Neural progenitor cell (in vitro differentiated cells): ENCODE measurements at regions not wholly inside any gene's neighbourhood (a gene's known extent, or its start where the extent isn't known, plus 50 kb on each side); places are given as distances from the start of the nearest gene placed in this dataset.

Experiments
- DNase-seq: peaks from one replicate; pipeline ENCODE4 v3.0.0-alpha.2; 2016; ENCODE audit warnings: low spot score
- H2AFZ ChIP-seq: fragments of 200-600 bp; sonication (generic); replicated peaks from 2 replicates; pipeline ENCODE4 v1.6.1; 2016; ENCODE audit warnings: antibody characterized with exemption
- H3F3A ChIP-seq: fragments of 200-600 bp; sonication (generic); 2 replicates; pipeline ENCODE4 v1.6.1; 2016; ENCODE audit warnings: antibody characterized with exemption, low read depth
- H3K27ac ChIP-seq: fragments of 200-600 bp; sonication (generic); 2 replicates; pipeline ENCODE4 v1.5.1; 2016; ENCODE audit warnings: mild to moderate bottlenecking
- H3K27me3 ChIP-seq: fragments of 200-600 bp; sonication (generic); 2 replicates; pipeline ENCODE4 v1.6.1; 2016; ENCODE audit warnings: mild to moderate bottlenecking, moderate library complexity
- H3K36me3 ChIP-seq: fragments of 200-600 bp; sonication (generic); 2 replicates; pipeline ENCODE4 v1.5.1; 2016
- H3K4me1 ChIP-seq: fragments of 200-600 bp; sonication (generic); 2 replicates; pipeline ENCODE4 v1.6.1; 2016; ENCODE audit warnings: mixed run types
- H3K4me2 ChIP-seq: fragments of 200-600 bp; sonication (generic); 2 replicates; pipeline ENCODE4 v1.6.1; 2016
- H3K4me3 ChIP-seq: fragments of 200-600 bp; sonication (generic); 2 replicates; pipeline ENCODE4 v1.5.1; 2016
- H3K79me2 ChIP-seq: fragments of 200-600 bp; sonication (generic); 2 replicates; pipeline ENCODE4 v1.6.1; 2016; ENCODE audit warnings: low read depth
- H3K9ac ChIP-seq: fragments of 200-600 bp; sonication (generic); 2 replicates; pipeline ENCODE4 v1.6.1; 2016
- H3K9me3 ChIP-seq: fragments of 200-600 bp; sonication (generic); 2 replicates; pipeline ENCODE4 v1.5.1; 2016; ENCODE audit warnings: low read depth
- H4K20me1 ChIP-seq: fragments of 200-600 bp; sonication (generic); 2 replicates; pipeline ENCODE4 v1.6.1; 2016; ENCODE audit warnings: low read depth
- H3K27ac Mint-ChIP-seq: 3 replicates; pipeline ENCODE4 v1.8.0; 2021; ENCODE audit warnings: mixed read lengths
- H3K27me3 Mint-ChIP-seq: 2 replicates; pipeline ENCODE4 v1.8.0; 2022; ENCODE audit warnings: low read depth, mild to moderate bottlenecking, inconsistent platforms, moderate library complexity, mixed read lengths; ENCODE audit not compliant: insufficient read depth
- H3K36me3 Mint-ChIP-seq: 3 replicates; pipeline ENCODE4 v1.8.0; 2021; ENCODE audit warnings: mixed read lengths
- H3K4me1 Mint-ChIP-seq: 3 replicates; pipeline ENCODE4 v1.8.0; 2021; ENCODE audit warnings: mixed read lengths
- H3K4me3 Mint-ChIP-seq: 3 replicates; pipeline ENCODE4 v1.8.0; 2021; ENCODE audit warnings: mild to moderate bottlenecking, moderate library complexity, mixed read lengths
- H3K9me3 Mint-ChIP-seq: 3 replicates; pipeline ENCODE4 v1.8.0; 2020; ENCODE audit warnings: mixed read lengths
- CTCF ChIP-seq: fragments of 200-600 bp; sonication (generic); IDR thresholded peaks from 2 replicates; pipeline ENCODE4 v1.5.1; 2017; ENCODE audit warnings: antibody characterized with exemption, mild to moderate bottlenecking
- EZH2 ChIP-seq: fragments of 200-600 bp; sonication (generic); IDR thresholded peaks from 2 replicates; pipeline ENCODE4 v1.6.1; 2017; ENCODE audit warnings: antibody characterized with exemption, mild to moderate bottlenecking, moderate library complexity
- EZH2phosphoT487 ChIP-seq: fragments of 200-600 bp; sonication (generic); IDR thresholded peaks from 2 replicates; pipeline ENCODE4 v1.6.1; 2017; ENCODE audit warnings: antibody characterized with exemption

- Mint-ChIP-seq H3K9me3 (no peaks in the 10 kb centered on the region), H3K36me3 (no peaks in the 10 kb centered on the region), H3K4me1 (no peaks in the 10 kb centered on the region), H3K27me3 (no peaks in the 10 kb centered on the region), H3K4me3 (no peak overlapping the region), H3K27ac (no peak overlapping the region)
- Histone ChIP-seq H3K9ac (no peak overlapping the region), H3K27ac (no peak overlapping the region), H4K20me1 (no peaks in the 10 kb centered on the region), H3K9me3 (no peaks in the 10 kb centered on the region), H3F3A (no peaks in the 10 kb centered on the region), H3K27me3 (no peaks in the 10 kb centered on the region), H2AFZ (no peak overlapping the region), H3K4me1 (no peaks in the 10 kb centered on the region), H3K4me2 (no peak overlapping the region), H3K36me3 (no peaks in the 10 kb centered on the region), H3K79me2 (no peaks in the 10 kb centered on the region), H3K4me3 (no peak overlapping the region)
- DNase-seq = no peak
- TF ChIP-seq EZH2phosphoT487 (no peak), EZH2 (no peak), CTCF (no peak)
Measured at GRCh38 chr4:60814549-60814948, 385.6 kb upstream of the ADGRL3 start.

- H3K4me1 ChIP-seq = no peaks in the 10 kb centered on the region
- H3K36me3 ChIP-seq = no peaks in the 10 kb centered on the region
- H4K20me1 ChIP-seq = no peaks in the 10 kb centered on the region
- H2AFZ ChIP-seq = no peak overlapping the region
- Mint-ChIP-seq H3K4me3 (no peak overlapping the region), H3K27ac (no peak overlapping the region), H3K4me1 (no peaks in the 10 kb centered on the region), H3K9me3 (no peaks in the 10 kb centered on the region), H3K27me3 (peaks cover 3% of the 10 kb centered on the region), H3K36me3 (no peaks in the 10 kb centered on the region)
- no peaks in the 10 kb centered on the region for H3K79me2 ChIP-seq
- H3F3A ChIP-seq = no peaks in the 10 kb centered on the region
- H3K9me3 ChIP-seq = no peaks in the 10 kb centered on the region
- no peaks in the 10 kb centered on the region for H3K27me3 ChIP-seq
- TF ChIP-seq EZH2phosphoT487 = no peak
- TF ChIP-seq CTCF = no peak
- TF ChIP-seq EZH2 = no peak
- no peak overlapping the region for H3K4me3 ChIP-seq
- H3K9ac ChIP-seq = no peak overlapping the region
- no peak for DNase-seq
- H3K27ac ChIP-seq = no peak overlapping the region
- H3K4me2 ChIP-seq = no peak overlapping the region
Measured at GRCh38 chr4:60817609-60818008, 382.5 kb upstream of the ADGRL3 start.

GRCh38 chr4:60822986-60823385 lies 377.1 kb upstream of the ADGRL3 start:
- DNase-seq = no peak
- H3K4me3 Mint-ChIP-seq = no peak overlapping the region
- peaks cover 6% of the 10 kb centered on the region for H3K9me3 Mint-ChIP-seq
- peaks cover 3% of the 10 kb centered on the region for H3K27me3 Mint-ChIP-seq
- Histone ChIP-seq H3K4me1 (no peaks in the 10 kb centered on the region), H3K4me3 (no peak overlapping the region), H2AFZ (no peak overlapping the region), H3K9ac (no peak overlapping the region), H3K9me3 (no peaks in the 10 kb centered on the region), H3F3A (no peaks in the 10 kb centered on the region), H4K20me1 (no peaks in the 10 kb centered on the region), H3K79me2 (no peaks in the 10 kb centered on the region), H3K27ac (no peak overlapping the region), H3K4me2 (no peak overlapping the region), H3K27me3 (no peaks in the 10 kb centered on the region), H3K36me3 (no peaks in the 10 kb centered on the region)
- TF ChIP-seq EZH2phosphoT487 (no peak), CTCF (no peak), EZH2 (no peak)
- no peaks in the 10 kb centered on the region for H3K4me1 Mint-ChIP-seq
- no peaks in the 10 kb centered on the region for H3K36me3 Mint-ChIP-seq
- H3K27ac Mint-ChIP-seq = no peak overlapping the region

GRCh38 chr4:60840020-60840419 lies 360.1 kb upstream of the ADGRL3 start:
- no peak overlapping the region for H3K4me3 ChIP-seq
- no peaks in the 10 kb centered on the region for H3K9me3 ChIP-seq
- H3K4me2 ChIP-seq = no peak overlapping the region
- peaks cover 3% of the 10 kb centered on the region for H3K9me3 Mint-ChIP-seq
- DNase-seq = no peak
- H3K4me1 ChIP-seq = no peaks in the 10 kb centered on the region
- H3K27me3 ChIP-seq = no peaks in the 10 kb centered on the region
- no peak overlapping the region for H3K27ac ChIP-seq
- no peaks in the 10 kb centered on the region for H4K20me1 ChIP-seq
- H3K79me2 ChIP-seq = no peaks in the 10 kb centered on the region
- H3K4me3 Mint-ChIP-seq = no peak overlapping the region
- H3K9ac ChIP-seq = no peak overlapping the region
- H3K36me3 Mint-ChIP-seq = no peaks in the 10 kb centered on the region
- H3K27me3 Mint-ChIP-seq = no peaks in the 10 kb centered on the region
- no peaks in the 10 kb centered on the region for H3F3A ChIP-seq
- H3K36me3 ChIP-seq = no peaks in the 10 kb centered on the region
- H2AFZ ChIP-seq = no peak overlapping the region
- TF ChIP-seq CTCF = no peak
- no peak for TF ChIP-seq EZH2
- no peak for TF ChIP-seq EZH2phosphoT487
- no peaks in the 10 kb centered on the region for H3K4me1 Mint-ChIP-seq
- no peak overlapping the region for H3K27ac Mint-ChIP-seq
